Prostate gland (tissue), 2 donors: ENCODE measurements at regions not wholly inside any gene's neighbourhood (a gene's known extent, or its start where the extent isn't known, plus 50 kb on each side); places are given as distances from the start of the nearest gene placed in this dataset.

Experiments used
- DNase-seq: peaks from one replicate; pipeline ENCODE4 v3.0.0-alpha.2; 2019; ENCODE audit warnings: low spot score
- H3K27ac ChIP-seq, 2 donors: fragments of 200-600 bp; sonication (generic); 2 replicates each; pipeline ENCODE4 v1.5.1; 2017 to 2019
- H3K27me3 ChIP-seq: fragments of 200-600 bp; sonication (generic); replicated peaks from 2 replicates; pipeline ENCODE4 v1.5.1; 2019; ENCODE audit not compliant: insufficient read depth
- H3K36me3 ChIP-seq, 2 donors: fragments of 200-600 bp; sonication (generic); 1 replicate in 1 of 2; 2 replicates in 1 of 2; pipeline versions ENCODE4 v1.5.1 to v1.8.1; 2017 to 2019
- H3K4me1 ChIP-seq: fragments of 200-600 bp; sonication (generic); replicated peaks from 2 replicates; pipeline ENCODE4 v1.5.1; 2019
- H3K4me3 ChIP-seq, 2 donors: fragments of 200-600 bp; sonication (generic); 2 replicates each; pipeline ENCODE4 v1.5.1; 2017 to 2019
- H3K9me3 ChIP-seq: fragments of 200-600 bp; sonication (generic); 2 replicates; pipeline ENCODE4 v1.5.1; 2017
- CTCF ChIP-seq, 4 experiments: fragments of 200-600 bp in 2 of 4; fragments of 450-650 bp in 2 of 4; sonication (generic) in 2 of 4; IDR thresholded peaks; 1 replicate in 3 of 4; 2 replicates in 1 of 4; pipeline ENCODE4 v1.5.1; 2016 to 2019; ENCODE audit warnings: antibody characterized with exemption in 4 of 4, mild to moderate bottlenecking in 2 of 4, moderate library complexity in 2 of 4
- POLR2A ChIP-seq: fragments of 450-650 bp; IDR thresholded peaks from one replicate; pipeline ENCODE4 v1.6.1; 2016; ENCODE audit warnings: antibody characterized with exemption, mild to moderate bottlenecking
- POLR2AphosphoS5 ChIP-seq: sonication (generic); formaldehyde crosslinking; IDR thresholded peaks from one replicate; pipeline ENCODE4 v1.6.1; 2017; ENCODE audit warnings: antibody characterized with exemption
- WGBS: methylation state at CpG from one replicate; pipeline ENCODE4 v1.1.5; 2018; 5-methylcytosine and 5-hydroxymethylcytosine counted together
- intact Hi-C: fragments of 100-400 bp; cut with DNase I; formaldehyde crosslinking; loops from one replicate; pipeline ENCODE4 v1.14.2; 2022

DNA sequence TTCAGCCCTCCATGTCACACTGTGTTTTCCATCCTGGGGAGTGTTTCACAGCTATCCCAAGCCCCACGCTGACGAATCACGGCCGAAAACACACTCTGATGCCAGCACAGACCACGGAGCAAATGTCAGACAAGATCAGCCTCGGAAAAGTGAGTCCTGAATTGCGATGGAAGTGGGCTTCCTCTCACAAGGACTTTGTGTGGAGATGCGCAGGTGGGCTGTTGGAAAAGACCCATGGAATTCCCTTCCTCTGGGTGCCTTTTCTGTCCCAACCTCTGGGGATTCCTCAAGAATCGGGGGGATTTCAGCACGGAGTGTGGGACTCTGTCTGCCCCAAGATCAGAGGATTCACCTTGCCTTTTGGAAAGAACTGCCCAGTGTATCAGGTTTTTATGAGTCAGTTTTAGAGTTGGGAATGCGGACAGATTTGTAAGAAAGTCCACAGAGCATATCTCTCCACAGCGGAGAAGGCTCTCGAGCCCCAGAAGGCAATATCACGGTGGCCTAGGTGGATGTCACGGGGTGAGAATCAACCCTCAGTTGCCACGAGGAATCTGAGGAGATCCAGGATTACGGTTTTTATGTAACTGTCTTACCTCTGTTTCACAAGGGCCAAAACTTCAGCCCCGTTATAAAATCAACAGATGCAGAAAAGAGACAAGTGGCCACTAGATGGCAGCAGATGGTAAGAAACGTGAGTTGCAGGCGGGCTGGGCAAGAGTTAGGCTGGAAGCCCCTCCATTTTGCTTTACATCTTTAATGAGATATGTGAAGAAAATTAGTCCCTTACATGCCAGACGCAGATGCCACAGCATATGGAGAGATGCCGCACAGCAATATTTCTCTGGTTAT is 201.9 kb downstream of the DAD1 start:
- no peak overlapping the region for H3K27ac ChIP-seq
- no peaks in the 10 kb centered on the region for H3K9me3 ChIP-seq
- peak; percentile 67 for DNase-seq
- intact Hi-C loops: loop anchor here (5.0 to 10.0 kb wide), 2 partner anchors 265 to 458 kb away; no protein-coding TSS in a partner anchor
- no peaks in the 10 kb centered on the region for H3K4me1 ChIP-seq
- WGBS: 51% methylated on average over 22 of the region's 22 CpGs
- no peaks in the 10 kb centered on the region for H3K36me3 ChIP-seq
- H3K4me3 ChIP-seq: no peak overlapping the region
- TF ChIP-seq CTCF (IDR thresholded peaks at IDR 0.05) (peak; percentile 68 to 90 (median 74)), POLR2A (no peak)
- no peaks in the 10 kb centered on the region for H3K27me3 ChIP-seq

DNA sequence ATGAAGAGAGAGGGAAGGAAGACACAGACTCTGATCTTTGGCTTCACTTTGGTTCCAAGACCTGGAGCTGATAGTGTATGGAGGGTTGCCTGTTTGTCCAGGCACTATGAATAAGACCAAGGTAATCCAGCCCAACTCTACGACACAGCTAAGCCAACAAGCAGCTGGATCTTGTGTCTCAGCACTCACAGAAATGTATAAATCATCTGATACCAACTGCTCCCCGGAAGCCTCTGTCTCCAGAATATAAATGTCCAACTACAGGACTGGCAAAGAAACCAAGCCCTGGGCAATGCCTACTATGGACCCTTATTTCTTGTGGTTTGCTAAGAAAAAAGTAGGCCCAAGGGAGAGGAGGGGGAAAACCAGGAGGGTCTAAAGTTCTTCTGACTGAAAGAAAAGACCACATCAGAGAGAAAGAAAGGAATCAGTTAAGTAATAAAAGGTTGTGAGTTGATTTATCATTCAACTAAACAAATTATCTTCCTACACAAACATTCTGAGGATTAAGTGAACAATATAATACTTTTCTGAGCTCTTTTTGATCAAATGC is 204.0 kb downstream of the DAD1 start:
- no peaks in the 10 kb centered on the region for H3K27me3 ChIP-seq
- no peak for DNase-seq
- WGBS: 30% methylated on average over 2 of the region's 2 CpGs
- H3K36me3 ChIP-seq: no peaks in the 10 kb centered on the region
- no peaks in the 10 kb centered on the region for H3K4me1 ChIP-seq
- TF ChIP-seq POLR2A: no peak
- intact Hi-C loops: loop anchor here (5.0 to 10.0 kb wide), 2 partner anchors 267 to 460 kb away; no protein-coding TSS in a partner anchor
- no peak overlapping the region for H3K4me3 ChIP-seq
- peak overlapping the region in 1 of 2 donors; percentile 18 for H3K27ac ChIP-seq
- H3K9me3 ChIP-seq: no peaks in the 10 kb centered on the region

DNA sequence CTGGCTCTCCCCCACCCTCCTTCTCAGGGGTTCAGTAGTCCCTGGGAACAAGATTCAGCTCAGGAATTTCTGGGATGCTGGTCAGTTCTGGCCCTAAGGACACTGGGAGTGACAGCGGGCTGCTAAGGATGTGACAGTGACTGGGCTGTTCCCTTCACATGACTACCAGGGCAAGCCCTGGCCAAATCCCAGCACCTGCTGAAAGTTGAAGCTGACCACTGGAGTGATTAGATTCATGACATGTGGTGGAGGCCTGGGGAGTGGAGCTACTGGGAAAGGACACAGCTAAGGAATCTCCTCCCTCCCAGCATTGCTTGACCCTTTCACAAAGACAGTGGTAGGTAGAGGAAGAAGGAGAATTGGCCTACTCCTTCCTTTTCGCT is 204.9 kb downstream of the DAD1 start:
- no peaks in the 10 kb centered on the region for H3K9me3 ChIP-seq
- no peaks in the 10 kb centered on the region for H3K4me1 ChIP-seq
- no peaks in the 10 kb centered on the region for H3K36me3 ChIP-seq
- H3K27ac ChIP-seq: no peak overlapping the region
- intact Hi-C loops: loop anchor here (10.0 kb wide), 1 partner anchor 461 kb away; no protein-coding TSS in a partner anchor
- DNase-seq: no peak
- 98% methylated on average over 2 of the region's 2 CpGs for WGBS
- no peaks in the 10 kb centered on the region for H3K27me3 ChIP-seq
- H3K4me3 ChIP-seq: no peak overlapping the region
- no peak for TF ChIP-seq POLR2A
- no peak for TF ChIP-seq CTCF (IDR thresholded peaks at IDR 0.05)
- TF ChIP-seq POLR2AphosphoS5: no peak

DNA sequence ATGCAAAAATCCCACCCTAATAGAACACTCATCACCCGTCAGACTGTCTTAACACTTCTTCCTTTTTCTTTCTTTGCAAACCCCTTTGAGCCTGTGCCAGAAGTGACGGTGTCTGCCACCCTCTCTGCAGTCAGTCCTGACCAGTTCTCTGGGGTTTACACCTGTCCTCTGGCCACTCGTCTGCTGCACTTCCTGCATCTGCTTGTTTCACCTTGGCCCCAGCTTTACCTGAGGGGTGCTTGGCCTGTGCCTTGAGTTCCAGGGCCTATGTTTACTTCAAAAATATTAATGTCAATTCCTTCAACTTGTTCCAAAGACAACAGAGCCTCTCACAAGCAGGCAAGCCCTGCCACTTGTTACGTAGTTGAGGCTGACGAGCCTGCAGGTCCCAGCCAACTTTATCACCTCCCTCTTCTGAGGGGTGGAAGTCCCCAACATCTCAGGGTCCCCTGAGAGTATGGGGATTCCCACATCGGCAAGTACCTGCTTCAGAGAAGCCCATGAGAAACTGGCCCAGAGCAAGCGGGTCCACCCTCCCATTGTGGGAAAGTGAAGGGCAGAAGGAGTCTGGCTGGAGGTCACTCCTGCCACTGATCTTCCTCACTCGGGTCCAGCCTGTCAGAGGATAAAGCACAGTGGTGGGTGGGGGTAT is 205.4 kb downstream of the DAD1 start:
- TF ChIP-seq POLR2AphosphoS5 (no peak), POLR2A (no peak), CTCF (IDR thresholded peaks at IDR 0.05) (no peak)
- Histone ChIP-seq H3K27me3 (no peaks in the 10 kb centered on the region), H3K4me3 (no peak overlapping the region), H3K4me1 (no peaks in the 10 kb centered on the region), H3K27ac (no peak overlapping the region), H3K36me3 (no peaks in the 10 kb centered on the region), H3K9me3 (no peaks in the 10 kb centered on the region)
- whole genome bisulfite sequencing: 52% methylated on average over 8 of the region's 8 CpGs
- intact Hi-C loops: loop anchor here (10.0 kb wide), 1 partner anchor 461 kb away; no protein-coding TSS in a partner anchor
- DNase-seq: no peak

GRCh38 chr14:22382955-22383354 is 206.1 kb downstream of the DAD1 start:
- Histone ChIP-seq H3K4me3 (no peak overlapping the region), H3K27ac (no peak overlapping the region), H3K9me3 (no peaks in the 10 kb centered on the region), H3K27me3 (no peaks in the 10 kb centered on the region), H3K36me3 (no peaks in the 10 kb centered on the region), H3K4me1 (no peaks in the 10 kb centered on the region)
- DNase-seq: no peak
- intact Hi-C loops: loop anchor here (10.0 kb wide), 1 partner anchor 462 kb away; no protein-coding TSS in a partner anchor
- 100% methylated on average over 2 of the region's 2 CpGs for WGBS
- no peak for TF ChIP-seq POLR2A
- no peak for TF ChIP-seq CTCF (IDR thresholded peaks at IDR 0.05)
- TF ChIP-seq POLR2AphosphoS5: no peak
